ENCODE measurements at regions not wholly inside any gene's neighbourhood (a gene's known extent, or its start where the extent isn't known, plus 50 kb on each side); places are given as distances from the start of the nearest gene placed in this dataset.

- H3K4me1 ChIP-seq = no peaks in the 10 kb centered on the region
- no peaks in the 10 kb centered on the region for H3K27me3 ChIP-seq (ENCODE audit: control insufficient read depth, insufficient read depth, low read length)
- no peak overlapping the region for H2AFZ ChIP-seq
- H3K9ac ChIP-seq = no peak overlapping the region
- H3K79me2 ChIP-seq = no peaks in the 10 kb centered on the region
- no peak overlapping the region for H3K27ac ChIP-seq
- H3K4me2 ChIP-seq (ENCODE audit: low read length) = no peak overlapping the region
- H3K4me3 ChIP-seq (ENCODE audit: low read depth, low read length) = no peak overlapping the region
- TF ChIP-seq, protein P1, sequence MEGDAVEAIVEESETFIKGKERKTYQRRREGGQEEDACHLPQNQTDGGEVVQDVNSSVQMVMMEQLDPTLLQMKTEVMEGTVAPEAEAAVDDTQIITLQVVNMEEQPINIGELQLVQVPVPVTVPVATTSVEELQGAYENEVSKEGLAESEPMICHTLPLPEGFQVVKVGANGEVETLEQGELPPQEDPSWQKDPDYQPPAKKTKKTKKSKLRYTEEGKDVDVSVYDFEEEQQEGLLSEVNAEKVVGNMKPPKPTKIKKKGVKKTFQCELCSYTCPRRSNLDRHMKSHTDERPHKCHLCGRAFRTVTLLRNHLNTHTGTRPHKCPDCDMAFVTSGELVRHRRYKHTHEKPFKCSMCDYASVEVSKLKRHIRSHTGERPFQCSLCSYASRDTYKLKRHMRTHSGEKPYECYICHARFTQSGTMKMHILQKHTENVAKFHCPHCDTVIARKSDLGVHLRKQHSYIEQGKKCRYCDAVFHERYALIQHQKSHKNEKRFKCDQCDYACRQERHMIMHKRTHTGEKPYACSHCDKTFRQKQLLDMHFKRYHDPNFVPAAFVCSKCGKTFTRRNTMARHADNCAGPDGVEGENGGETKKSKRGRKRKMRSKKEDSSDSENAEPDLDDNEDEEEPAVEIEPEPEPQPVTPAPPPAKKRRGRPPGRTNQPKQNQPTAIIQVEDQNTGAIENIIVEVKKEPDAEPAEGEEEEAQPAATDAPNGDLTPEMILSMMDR (IDR thresholded peaks at IDR 0.05) = no peak
- no peaks in the 10 kb centered on the region for H3K36me3 ChIP-seq (ENCODE audit: control insufficient read depth, insufficient read depth, low read length)
- H3K9me3 ChIP-seq (ENCODE audit: control insufficient read depth, low read length) = no peaks in the 10 kb centered on the region
Measured at GRCh38 chr6:67210450-67210849, 1424.6 kb upstream of the ADGRB3 start.

- H3K36me3 ChIP-seq (ENCODE audit: control insufficient read depth, insufficient read depth, low read length) = no peaks in the 10 kb centered on the region
- no peak overlapping the region for H3K27ac ChIP-seq
- H3K27me3 ChIP-seq (ENCODE audit: control insufficient read depth, insufficient read depth, low read length) = no peaks in the 10 kb centered on the region
- H3K4me1 ChIP-seq = no peaks in the 10 kb centered on the region
- no peaks in the 10 kb centered on the region for H3K9me3 ChIP-seq (ENCODE audit: control insufficient read depth, low read length)
- H3K9ac ChIP-seq = no peak overlapping the region
- H2AFZ ChIP-seq = no peak overlapping the region
- no peaks in the 10 kb centered on the region for H3K79me2 ChIP-seq
- TF ChIP-seq, protein P1 (IDR thresholded peaks at IDR 0.05) = no peak
- no peak overlapping the region for H3K4me2 ChIP-seq (ENCODE audit: low read length)
- no peak overlapping the region for H3K4me3 ChIP-seq (ENCODE audit: low read depth, low read length)
Measured at GRCh38 chr6:67201563-67201962, 1433.5 kb upstream of the ADGRB3 start.

DNA sequence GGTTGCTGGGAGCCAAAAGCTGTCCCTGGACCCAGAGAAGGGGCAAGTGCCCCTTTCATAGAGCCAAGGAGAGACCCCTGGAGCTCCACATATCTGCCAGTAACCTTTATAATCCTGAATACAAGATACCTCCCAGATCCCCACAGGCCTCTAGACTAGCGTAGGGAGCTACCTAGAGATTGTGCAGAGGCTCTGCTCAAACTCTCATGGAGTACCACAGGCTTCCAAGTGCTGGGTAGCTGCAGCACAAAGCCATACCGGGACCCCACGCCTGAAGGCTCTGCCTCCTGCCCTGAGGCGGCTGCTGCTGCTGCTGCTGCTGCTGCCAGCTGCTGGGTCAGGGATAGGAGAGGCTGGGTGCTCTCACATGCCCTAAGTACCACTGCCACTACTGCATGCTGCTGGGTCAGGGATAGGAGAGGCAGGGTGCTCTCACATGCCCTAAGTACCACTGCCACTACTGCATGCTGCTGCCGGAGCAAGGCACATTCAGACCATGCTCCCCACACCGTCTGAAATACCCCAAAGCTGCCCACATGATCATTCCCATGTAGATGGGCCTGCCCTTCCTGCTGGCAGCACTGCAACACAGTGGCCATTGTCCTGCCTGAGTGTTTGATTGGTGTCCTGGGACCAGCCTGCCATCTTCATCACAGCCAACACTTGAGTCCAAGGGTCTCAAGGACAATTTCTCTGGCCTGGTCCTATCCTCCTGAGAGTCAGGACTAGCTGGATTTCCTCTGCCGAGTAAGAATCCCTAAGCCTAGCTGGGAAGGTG, 1434.3 kb upstream of the ADGRB3 start:
- Histone ChIP-seq H3K4me1 (no peaks in the 10 kb centered on the region), H3K36me3 (ENCODE audit: control insufficient read depth, insufficient read depth, low read length) (no peaks in the 10 kb centered on the region), H3K4me3 (ENCODE audit: low read depth, low read length) (no peak overlapping the region), H2AFZ (no peak overlapping the region), H3K9ac (no peak overlapping the region), H3K27ac (no peak overlapping the region), H3K79me2 (no peaks in the 10 kb centered on the region), H3K9me3 (ENCODE audit: control insufficient read depth, low read length) (no peaks in the 10 kb centered on the region), H3K27me3 (ENCODE audit: control insufficient read depth, insufficient read depth, low read length) (no peaks in the 10 kb centered on the region), H3K4me2 (ENCODE audit: low read length) (no peak overlapping the region)
- TF ChIP-seq, protein P1 (IDR thresholded peaks at IDR 0.05) = no peak

- TF ChIP-seq, protein P1 (IDR thresholded peaks at IDR 0.05) = no peak
- no peak overlapping the region for H3K4me3 ChIP-seq (ENCODE audit: low read depth, low read length)
- H3K4me1 ChIP-seq = no peaks in the 10 kb centered on the region
- no peaks in the 10 kb centered on the region for H3K9me3 ChIP-seq (ENCODE audit: control insufficient read depth, low read length)
- H3K27me3 ChIP-seq (ENCODE audit: control insufficient read depth, insufficient read depth, low read length) = no peaks in the 10 kb centered on the region
- no peak overlapping the region for H2AFZ ChIP-seq
- no peak overlapping the region for H3K9ac ChIP-seq
- H3K4me2 ChIP-seq (ENCODE audit: low read length) = no peak overlapping the region
- no peaks in the 10 kb centered on the region for H3K79me2 ChIP-seq
- H3K27ac ChIP-seq = no peak overlapping the region
- H3K36me3 ChIP-seq (ENCODE audit: control insufficient read depth, insufficient read depth, low read length) = no peaks in the 10 kb centered on the region
Measured at GRCh38 chr6:67199425-67199824, 1435.7 kb upstream of the ADGRB3 start.

- TF ChIP-seq, protein P1 (IDR thresholded peaks at IDR 0.05) = no peak
- H3K79me2 ChIP-seq = no peaks in the 10 kb centered on the region
- no peak overlapping the region for H3K4me2 ChIP-seq (ENCODE audit: low read length)
- no peaks in the 10 kb centered on the region for H3K4me1 ChIP-seq
- no peaks in the 10 kb centered on the region for H3K9me3 ChIP-seq (ENCODE audit: control insufficient read depth, low read length)
- no peaks in the 10 kb centered on the region for H3K36me3 ChIP-seq (ENCODE audit: control insufficient read depth, insufficient read depth, low read length)
- no peak overlapping the region for H3K27ac ChIP-seq
- no peaks in the 10 kb centered on the region for H3K27me3 ChIP-seq (ENCODE audit: control insufficient read depth, insufficient read depth, low read length)
- no peak overlapping the region for H3K4me3 ChIP-seq (ENCODE audit: low read depth, low read length)
- H2AFZ ChIP-seq = no peak overlapping the region
- no peak overlapping the region for H3K9ac ChIP-seq
Measured at GRCh38 chr6:67190733-67191132, 1444.3 kb upstream of the ADGRB3 start.
